ENCODE measurements at regions not wholly inside any gene's neighbourhood (a gene's known extent, or its start where the extent isn't known, plus 50 kb on each side); places are given as distances from the start of the nearest gene placed in this dataset.
"Not testable (repeated sequence)": the region's sequence is repeated elsewhere in the genome, so short reads cannot be mapped to it uniquely, and the experiment has no call there.

DNA sequence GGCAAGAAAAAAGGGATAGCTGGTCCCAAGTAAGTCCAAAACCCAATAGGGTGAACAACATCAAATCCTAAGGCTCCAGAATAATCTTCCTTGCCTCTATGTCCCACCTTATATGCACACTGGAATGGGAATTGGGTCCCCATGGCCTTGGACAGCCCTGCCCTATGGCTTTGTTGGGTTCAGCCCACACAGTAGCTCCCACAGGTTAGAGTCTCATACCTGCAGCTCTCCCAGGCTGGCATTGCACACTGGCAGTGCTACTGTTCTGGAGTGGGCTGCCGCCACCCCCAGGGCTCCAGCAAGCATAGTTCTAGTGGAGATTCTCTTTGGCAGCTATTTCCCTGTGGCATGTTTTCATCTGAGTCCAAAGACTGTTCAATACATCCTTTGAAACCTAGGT is 352.4 kb upstream of the CLEC14A start:
- H3K4me1 Mint-ChIP-seq (ENCODE audit: low read depth), result no peaks in the 10 kb centered on the region
- no peak overlapping the region for H3K4me3 Mint-ChIP-seq
- no peak overlapping the region for H3K27ac Mint-ChIP-seq
- H3K36me3 Mint-ChIP-seq (ENCODE audit: low read depth), result no peaks in the 10 kb centered on the region
- no peaks in the 10 kb centered on the region for H3K27me3 Mint-ChIP-seq
- H3K9me3 Mint-ChIP-seq, result peaks cover 4% of the 10 kb centered on the region
- no peak for DNase-seq

DNA sequence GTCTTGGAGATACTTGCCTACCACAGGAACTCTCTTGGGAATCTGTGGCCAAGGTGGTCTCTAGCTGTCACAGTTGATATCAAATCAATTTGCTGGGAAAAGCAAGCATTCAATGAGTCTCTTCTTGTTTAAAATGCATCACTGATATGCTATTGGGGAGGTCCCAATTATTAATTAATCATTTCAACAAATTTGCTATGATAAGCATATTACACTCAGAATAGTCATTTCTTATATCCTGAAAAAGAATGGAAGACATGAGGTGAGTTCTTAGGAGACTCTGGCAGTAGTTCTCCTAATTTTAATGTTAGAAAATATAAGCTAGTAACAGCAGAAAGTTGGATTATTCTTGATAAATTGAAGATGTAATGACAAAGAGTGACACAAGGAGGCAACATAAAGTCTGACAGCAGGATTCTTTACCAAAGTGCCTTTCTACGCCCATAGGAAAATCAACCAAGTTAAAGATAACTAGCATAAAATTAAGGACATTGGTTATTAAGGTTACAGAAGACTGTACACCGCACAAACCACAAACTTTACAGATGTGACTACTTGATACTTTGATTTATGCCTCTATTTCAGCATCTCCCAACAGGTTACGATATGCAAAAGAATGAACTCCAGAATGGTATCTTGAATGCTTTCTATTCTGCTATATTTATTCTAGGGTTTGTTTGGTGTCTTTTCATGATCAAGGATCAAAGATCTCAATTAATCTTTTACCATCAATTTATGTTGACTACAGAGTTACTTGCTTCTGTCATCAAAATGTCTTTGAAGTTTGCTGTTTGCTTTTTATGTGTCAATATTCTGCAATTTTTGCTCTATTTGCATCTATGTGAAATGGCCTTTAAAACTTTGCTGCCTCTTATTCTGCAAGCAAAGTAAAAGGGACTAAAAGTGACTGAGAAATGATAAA is 349.6 kb upstream of the CLEC14A start:
- H3K4me3 Mint-ChIP-seq, result no peak overlapping the region
- DNase-seq, result no peak
- H3K27ac Mint-ChIP-seq, result no peak overlapping the region
- H3K4me1 Mint-ChIP-seq (ENCODE audit: low read depth), result no peaks in the 10 kb centered on the region
- H3K9me3 Mint-ChIP-seq, result peaks cover 4% of the 10 kb centered on the region
- no peaks in the 10 kb centered on the region for H3K36me3 Mint-ChIP-seq (ENCODE audit: low read depth)
- H3K27me3 Mint-ChIP-seq, result no peaks in the 10 kb centered on the region

GRCh38 chr14:38600572-38600971 is 344.7 kb upstream of the CLEC14A start:
- not testable (repeated sequence) for H3K4me3 Mint-ChIP-seq; H3K27ac Mint-ChIP-seq; H3K27me3 Mint-ChIP-seq; H3K9me3 Mint-ChIP-seq; H3K36me3 Mint-ChIP-seq (ENCODE audit: low read depth); H3K4me1 Mint-ChIP-seq (ENCODE audit: low read depth); DNase-seq

DNA sequence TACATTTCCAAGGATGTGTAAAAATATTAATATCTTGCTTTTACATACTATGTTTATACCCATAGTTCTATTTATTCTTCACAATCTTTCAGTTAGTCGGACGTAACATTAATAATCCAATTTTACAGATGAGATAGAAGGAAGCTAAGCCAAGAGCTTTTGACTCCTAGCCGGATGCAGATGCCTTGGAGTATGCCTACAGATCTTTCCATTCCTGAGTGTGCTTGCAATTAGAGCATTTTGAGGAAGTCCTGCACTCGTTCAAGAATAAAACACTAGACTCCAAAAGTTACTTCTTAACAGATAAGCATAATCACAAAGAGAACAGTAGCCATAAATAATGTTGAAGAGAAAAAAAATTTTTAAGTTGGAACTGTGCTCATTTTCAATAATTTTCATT is 337.6 kb upstream of the CLEC14A start:
- H3K9me3 Mint-ChIP-seq, result no peaks in the 10 kb centered on the region
- no peaks in the 10 kb centered on the region for H3K4me1 Mint-ChIP-seq (ENCODE audit: low read depth)
- no peak for DNase-seq
- H3K36me3 Mint-ChIP-seq (ENCODE audit: low read depth), result no peaks in the 10 kb centered on the region
- no peaks in the 10 kb centered on the region for H3K27me3 Mint-ChIP-seq
- H3K4me3 Mint-ChIP-seq, result no peak overlapping the region
- H3K27ac Mint-ChIP-seq, result no peak overlapping the region

DNA sequence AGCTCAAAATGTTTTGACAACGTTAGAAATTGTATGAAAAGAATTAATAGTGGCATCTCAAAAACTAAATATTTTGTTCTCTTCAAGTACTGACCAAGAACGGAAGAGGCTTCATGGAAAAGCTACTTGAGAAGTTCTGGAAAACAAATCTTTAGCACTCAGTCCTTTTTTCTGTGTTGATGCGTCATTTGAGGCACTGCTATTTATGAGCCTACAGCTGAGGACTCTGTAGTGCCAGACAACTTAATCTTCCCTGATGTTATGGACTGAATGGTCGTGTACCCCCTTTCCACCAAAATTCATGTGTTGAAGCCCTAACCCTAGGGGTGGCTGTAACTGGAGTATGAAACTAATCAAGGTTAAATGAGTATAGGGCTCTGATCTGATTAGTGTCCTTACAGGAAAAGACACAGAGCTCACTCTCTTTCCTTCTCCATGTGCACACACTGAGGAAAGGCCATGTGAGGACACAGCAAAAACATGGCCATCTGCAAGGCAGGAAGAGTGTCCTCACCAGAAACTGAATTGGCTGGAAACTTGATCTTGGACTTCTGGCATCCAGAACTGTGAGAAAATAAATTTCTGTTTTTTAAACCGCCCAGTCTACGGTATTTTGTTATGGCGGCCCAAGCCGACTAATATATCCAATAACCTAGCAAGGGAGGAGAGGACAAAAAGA is 337.0 kb upstream of the CLEC14A start:
- Mint-ChIP-seq H3K27me3 (no peaks in the 10 kb centered on the region), H3K36me3 (ENCODE audit: low read depth) (no peaks in the 10 kb centered on the region), H3K27ac (no peak overlapping the region), H3K9me3 (no peaks in the 10 kb centered on the region), H3K4me3 (no peak overlapping the region), H3K4me1 (ENCODE audit: low read depth) (no peaks in the 10 kb centered on the region)
- DNase-seq, result no peak

DNA sequence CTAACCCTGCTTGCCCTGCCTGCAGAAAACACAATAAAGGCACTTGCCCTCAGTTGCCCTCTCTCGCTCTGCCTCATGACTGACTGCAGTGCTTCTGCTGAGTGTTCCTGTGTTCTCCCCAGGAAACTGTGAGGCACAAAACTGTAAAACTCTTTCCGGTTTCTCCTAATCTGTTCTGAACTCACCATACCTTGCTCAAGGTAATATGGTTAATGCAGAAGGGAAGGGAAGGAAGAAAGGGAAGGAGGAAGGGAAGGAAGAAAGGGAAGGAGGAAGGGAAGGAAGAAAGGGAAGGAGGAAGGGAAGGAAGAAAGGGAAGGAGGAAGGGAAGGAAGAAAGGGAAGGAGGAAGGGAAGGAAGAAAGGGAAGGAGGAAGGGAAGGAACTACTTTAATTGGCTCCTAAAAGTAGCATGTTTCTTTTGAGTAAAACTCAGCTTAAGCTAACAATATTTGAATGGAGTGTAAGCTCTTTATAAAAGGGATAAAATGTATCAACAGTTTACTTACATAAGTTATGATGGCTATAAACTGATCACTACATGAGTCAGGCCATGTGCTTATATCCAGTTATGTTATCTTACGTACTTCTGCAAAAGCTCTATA is 334.0 kb upstream of the CLEC14A start:
- Mint-ChIP-seq H3K36me3 (ENCODE audit: low read depth) (no peaks in the 10 kb centered on the region), H3K27me3 (no peaks in the 10 kb centered on the region), H3K27ac (no peak overlapping the region), H3K9me3 (no peaks in the 10 kb centered on the region), H3K4me1 (ENCODE audit: low read depth) (no peaks in the 10 kb centered on the region), H3K4me3 (no peak overlapping the region)
- no peak for DNase-seq

DNA sequence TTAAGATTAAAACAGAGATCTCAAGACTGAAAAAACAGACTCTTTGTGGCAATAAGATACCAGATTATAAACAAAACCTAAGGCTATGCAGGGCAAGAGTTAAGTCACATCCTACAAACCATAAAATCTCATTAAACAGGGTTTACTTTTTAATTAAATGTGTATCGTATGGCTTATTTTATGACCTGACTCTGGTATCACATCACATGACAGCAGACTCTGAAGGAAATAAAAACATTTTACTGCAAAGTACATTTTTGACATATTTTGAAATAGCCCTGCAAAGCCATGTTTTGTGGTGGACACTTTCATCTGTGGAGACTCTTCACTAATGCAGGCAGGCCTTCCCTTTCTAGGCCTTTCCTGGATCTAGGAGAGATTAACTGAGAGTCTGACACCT is 327.6 kb upstream of the CLEC14A start:
- Mint-ChIP-seq H3K36me3 (ENCODE audit: low read depth) (no peaks in the 10 kb centered on the region), H3K9me3 (no peaks in the 10 kb centered on the region), H3K4me1 (ENCODE audit: low read depth) (no peaks in the 10 kb centered on the region), H3K27ac (no peak overlapping the region), H3K4me3 (no peak overlapping the region), H3K27me3 (no peaks in the 10 kb centered on the region)
- DNase-seq, result no peak

- no peaks in the 10 kb centered on the region for H3K9me3 Mint-ChIP-seq
- no peak overlapping the region for H3K27ac Mint-ChIP-seq
- DNase-seq, result no peak
- H3K4me1 Mint-ChIP-seq (ENCODE audit: low read depth), result no peaks in the 10 kb centered on the region
- H3K4me3 Mint-ChIP-seq, result no peak overlapping the region
- H3K36me3 Mint-ChIP-seq (ENCODE audit: low read depth), result no peaks in the 10 kb centered on the region
- H3K27me3 Mint-ChIP-seq, result no peaks in the 10 kb centered on the region
These were observed 322.4 kb upstream of the CLEC14A start for GRCh38 chr14:38578278-38578681.

- H3K9me3 Mint-ChIP-seq, result peaks cover 2% of the 10 kb centered on the region
- no peak overlapping the region for H3K4me3 Mint-ChIP-seq
- no peaks in the 10 kb centered on the region for H3K4me1 Mint-ChIP-seq (ENCODE audit: low read depth)
- H3K36me3 Mint-ChIP-seq (ENCODE audit: low read depth), result no peaks in the 10 kb centered on the region
- H3K27ac Mint-ChIP-seq, result no peak overlapping the region
- no peak for DNase-seq
- no peaks in the 10 kb centered on the region for H3K27me3 Mint-ChIP-seq
These were observed 311.8 kb upstream of the CLEC14A start for GRCh38 chr14:38567703-38568102.

DNA sequence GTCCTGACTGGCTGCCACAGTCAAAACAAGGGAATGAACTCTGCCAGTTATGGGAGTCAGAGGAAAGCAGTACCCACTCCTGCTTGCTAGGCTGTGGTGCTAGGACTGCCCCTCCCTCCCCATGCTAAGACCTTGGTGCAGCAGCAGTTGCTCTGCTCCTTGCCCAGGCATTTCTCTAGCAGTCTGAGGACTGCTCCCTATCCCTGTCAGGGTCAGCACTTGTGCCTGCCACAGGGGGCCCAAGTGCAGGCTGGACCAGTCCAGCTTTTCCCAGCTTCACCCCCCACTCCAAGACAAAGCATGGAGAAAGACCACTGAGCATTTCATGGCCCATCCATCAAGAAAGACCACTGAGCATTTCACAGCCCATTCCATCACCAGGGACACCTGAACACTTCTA is 305.8 kb upstream of the CLEC14A start:
- Mint-ChIP-seq H3K36me3 (ENCODE audit: low read depth) (no peaks in the 10 kb centered on the region), H3K4me1 (ENCODE audit: low read depth) (no peaks in the 10 kb centered on the region), H3K27ac (no peak overlapping the region), H3K27me3 (no peaks in the 10 kb centered on the region), H3K4me3 (no peak overlapping the region), H3K9me3 (peaks cover 16% of the 10 kb centered on the region)
- DNase-seq, result no peak

GRCh38 chr14:38559711-38560110 is 303.8 kb upstream of the CLEC14A start:
- H3K36me3 Mint-ChIP-seq (ENCODE audit: low read depth), result no peaks in the 10 kb centered on the region
- H3K27ac Mint-ChIP-seq, result no peak overlapping the region
- no peak for DNase-seq
- H3K9me3 Mint-ChIP-seq, result peaks cover 16% of the 10 kb centered on the region
- H3K4me3 Mint-ChIP-seq, result no peak overlapping the region
- H3K27me3 Mint-ChIP-seq, result no peaks in the 10 kb centered on the region
- H3K4me1 Mint-ChIP-seq (ENCODE audit: low read depth), result no peaks in the 10 kb centered on the region

DNA sequence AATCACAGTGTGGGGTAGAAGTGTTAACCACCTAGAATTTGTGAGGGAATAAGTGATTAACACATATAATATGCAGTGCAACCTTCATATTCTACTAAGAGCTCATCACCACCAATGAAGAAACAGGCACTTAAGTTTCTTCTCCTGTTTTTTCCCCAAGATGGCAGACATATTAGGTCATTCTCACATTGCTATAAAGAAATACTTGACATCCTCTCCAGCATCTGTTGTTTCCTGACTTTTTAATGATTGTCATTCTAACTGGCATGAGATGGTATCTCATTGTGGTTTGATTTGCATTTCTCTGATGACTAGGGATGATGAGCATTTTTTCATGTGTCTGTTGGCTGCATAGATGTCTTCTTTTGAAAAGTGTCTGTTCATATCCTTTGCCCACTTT is 301.5 kb upstream of the CLEC14A start:
- not testable (repeated sequence) for H3K27ac Mint-ChIP-seq; H3K4me3 Mint-ChIP-seq; H3K36me3 Mint-ChIP-seq (ENCODE audit: low read depth); H3K4me1 Mint-ChIP-seq (ENCODE audit: low read depth); DNase-seq; H3K27me3 Mint-ChIP-seq
- peaks cover 14% of the 10 kb centered on the region for H3K9me3 Mint-ChIP-seq

DNA sequence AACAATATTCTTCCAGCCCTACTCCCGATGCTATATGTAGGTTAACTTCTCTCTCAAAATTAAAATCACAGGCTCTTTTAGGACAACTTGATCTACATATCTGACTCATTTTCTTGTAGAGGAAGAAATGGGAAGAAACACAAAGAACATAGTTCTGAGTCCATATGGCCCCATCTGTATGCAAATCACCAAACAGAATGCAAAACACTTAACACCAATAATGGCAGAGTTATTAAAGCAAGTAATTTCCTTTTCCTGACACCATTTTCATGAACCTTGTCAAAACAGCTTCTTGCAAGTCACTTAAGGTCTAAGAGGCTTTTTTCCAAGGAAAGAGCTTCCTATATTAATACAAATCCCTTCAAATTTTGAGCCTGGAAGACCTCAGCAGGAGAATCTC is 300.4 kb upstream of the CLEC14A start:
- Mint-ChIP-seq H3K4me3 (no peak overlapping the region), H3K4me1 (ENCODE audit: low read depth) (no peaks in the 10 kb centered on the region), H3K27me3 (no peaks in the 10 kb centered on the region), H3K9me3 (peaks cover 14% of the 10 kb centered on the region), H3K27ac (no peak overlapping the region), H3K36me3 (ENCODE audit: low read depth) (no peaks in the 10 kb centered on the region)
- no peak for DNase-seq

GRCh38 chr14:38554026-38554425 is 298.1 kb upstream of the CLEC14A start:
- H3K9me3 Mint-ChIP-seq, result peaks cover 6% of the 10 kb centered on the region
- H3K27ac Mint-ChIP-seq, result no peak overlapping the region
- H3K36me3 Mint-ChIP-seq (ENCODE audit: low read depth), result no peaks in the 10 kb centered on the region
- H3K27me3 Mint-ChIP-seq, result no peaks in the 10 kb centered on the region
- no peaks in the 10 kb centered on the region for H3K4me1 Mint-ChIP-seq (ENCODE audit: low read depth)
- H3K4me3 Mint-ChIP-seq, result no peak overlapping the region
- DNase-seq, result no peak

DNA sequence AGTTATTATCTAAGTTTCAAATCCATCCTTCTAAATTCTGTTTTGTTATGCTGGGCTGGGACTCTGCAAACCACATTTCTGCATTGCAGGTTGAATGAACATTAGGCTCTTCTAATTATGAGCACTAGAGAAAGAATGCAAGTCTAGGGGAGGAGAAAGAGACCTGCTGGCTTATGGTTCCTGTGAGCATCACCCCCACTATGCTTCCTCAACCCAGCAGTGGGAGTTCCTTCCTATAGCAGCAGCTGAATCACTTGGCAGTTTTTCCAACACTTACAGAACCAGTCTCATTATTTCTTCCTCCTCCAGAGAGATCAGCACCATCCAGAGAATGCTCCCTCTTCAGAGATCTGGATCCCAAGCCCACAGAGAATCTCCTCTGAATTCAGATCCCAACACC is 297.7 kb upstream of the CLEC14A start:
- Mint-ChIP-seq H3K9me3 (peaks cover 2% of the 10 kb centered on the region), H3K27ac (no peak overlapping the region), H3K4me1 (ENCODE audit: low read depth) (no peaks in the 10 kb centered on the region), H3K4me3 (no peak overlapping the region), H3K27me3 (no peaks in the 10 kb centered on the region), H3K36me3 (ENCODE audit: low read depth) (no peaks in the 10 kb centered on the region)
- no peak for DNase-seq
